SK-N-SH treated with all-trans-retinoic acid at 6 μM for 48 hours (cell line): ENCODE measurements at regions not wholly inside any gene's neighbourhood (a gene's known extent, or its start where the extent isn't known, plus 50 kb on each side); places are given as distances from the start of the nearest gene placed in this dataset.
"Not testable (repeated sequence)": the region's sequence is repeated elsewhere in the genome, so short reads cannot be mapped to it uniquely, and the experiment has no call there.

Experiments
- ARNTL ChIP-seq: fragments of 450-650 bp; formaldehyde crosslinking; IDR thresholded peaks from 2 replicates; pipeline ENCODE4 v1.5.0; 2020; ENCODE audit warnings: low read depth, mild to moderate bottlenecking, moderate library complexity, borderline replicate concordance
- ESRRG ChIP-seq: fragments of 250-450 bp; sonication (Bioruptor Pico); IDR thresholded peaks from 2 replicates; pipeline ENCODE4 v1.6.1; 2021; ENCODE audit warnings: mild to moderate bottlenecking
- ZFP3 ChIP-seq: fragments of 250-450 bp; sonication (Bioruptor Pico); IDR thresholded peaks from 2 replicates; pipeline ENCODE4 v1.5.0; 2020; ENCODE audit warnings: mild to moderate bottlenecking, moderate library complexity
- TF ChIP-seq, protein P1 (sequence below): fragments of 250-450 bp; sonication (Bioruptor Pico); IDR thresholded peaks from 2 replicates; pipeline ENCODE4 v1.5.1; 2021; ENCODE audit warnings: mild to moderate bottlenecking, moderate library complexity
- TF ChIP-seq, protein P2 (sequence below): fragments of 250-450 bp; sonication (Bioruptor Pico); IDR thresholded peaks from 2 replicates; pipeline ENCODE4 v1.8.0; 2020; ENCODE audit warnings: mild to moderate bottlenecking, moderate library complexity, borderline replicate concordance

DNA sequence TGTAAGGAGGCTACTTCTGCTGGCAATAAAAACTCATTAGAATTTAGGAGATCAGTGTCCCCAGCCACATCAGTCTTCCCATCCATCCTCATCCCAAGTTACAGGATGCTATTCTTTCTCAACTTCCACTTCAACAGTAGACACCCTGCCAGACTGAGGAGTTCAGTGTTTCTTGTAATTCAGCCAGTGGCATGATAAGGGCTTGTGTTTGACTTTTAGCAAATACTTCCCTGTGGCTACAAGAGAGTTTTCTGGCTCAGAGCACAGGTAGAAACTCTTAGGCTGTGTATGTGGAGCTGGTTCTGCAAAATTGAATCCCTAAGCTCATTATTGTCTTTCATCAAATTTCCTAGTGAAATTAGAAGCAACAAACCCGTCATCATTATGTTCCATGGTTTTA lies 401.8 kb upstream of the NDN start:
- TF ChIP-seq, protein P1, sequence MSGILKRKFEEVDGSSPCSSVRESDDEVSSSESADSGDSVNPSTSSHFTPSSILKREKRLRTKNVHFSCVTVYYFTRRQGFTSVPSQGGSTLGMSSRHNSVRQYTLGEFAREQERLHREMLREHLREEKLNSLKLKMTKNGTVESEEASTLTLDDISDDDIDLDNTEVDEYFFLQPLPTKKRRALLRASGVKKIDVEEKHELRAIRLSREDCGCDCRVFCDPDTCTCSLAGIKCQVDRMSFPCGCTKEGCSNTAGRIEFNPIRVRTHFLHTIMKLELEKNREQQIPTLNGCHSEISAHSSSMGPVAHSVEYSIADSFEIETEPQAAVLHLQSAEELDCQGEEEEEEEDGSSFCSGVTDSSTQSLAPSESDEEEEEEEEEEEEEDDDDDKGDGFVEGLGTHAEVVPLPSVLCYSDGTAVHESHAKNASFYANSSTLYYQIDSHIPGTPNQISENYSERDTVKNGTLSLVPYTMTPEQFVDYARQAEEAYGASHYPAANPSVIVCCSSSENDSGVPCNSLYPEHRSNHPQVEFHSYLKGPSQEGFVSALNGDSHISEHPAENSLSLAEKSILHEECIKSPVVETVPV (CRISPR knock-in tag) = not testable (repeated sequence)
- not testable (repeated sequence) for TF ChIP-seq ZFP3, ARNTL, ESRRG (CRISPR knock-in tag)
- TF ChIP-seq, protein P2, sequence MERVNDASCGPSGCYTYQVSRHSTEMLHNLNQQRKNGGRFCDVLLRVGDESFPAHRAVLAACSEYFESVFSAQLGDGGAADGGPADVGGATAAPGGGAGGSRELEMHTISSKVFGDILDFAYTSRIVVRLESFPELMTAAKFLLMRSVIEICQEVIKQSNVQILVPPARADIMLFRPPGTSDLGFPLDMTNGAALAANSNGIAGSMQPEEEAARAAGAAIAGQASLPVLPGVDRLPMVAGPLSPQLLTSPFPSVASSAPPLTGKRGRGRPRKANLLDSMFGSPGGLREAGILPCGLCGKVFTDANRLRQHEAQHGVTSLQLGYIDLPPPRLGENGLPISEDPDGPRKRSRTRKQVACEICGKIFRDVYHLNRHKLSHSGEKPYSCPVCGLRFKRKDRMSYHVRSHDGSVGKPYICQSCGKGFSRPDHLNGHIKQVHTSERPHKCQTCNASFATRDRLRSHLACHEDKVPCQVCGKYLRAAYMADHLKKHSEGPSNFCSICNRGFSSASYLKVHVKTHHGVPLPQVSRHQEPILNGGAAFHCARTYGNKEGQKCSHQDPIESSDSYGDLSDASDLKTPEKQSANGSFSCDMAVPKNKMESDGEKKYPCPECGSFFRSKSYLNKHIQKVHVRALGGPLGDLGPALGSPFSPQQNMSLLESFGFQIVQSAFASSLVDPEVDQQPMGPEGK = not testable (repeated sequence)
